ENCODE measurements at regions not wholly inside any gene's neighbourhood (a gene's known extent, or its start where the extent isn't known, plus 50 kb on each side); places are given as distances from the start of the nearest gene placed in this dataset.
A peak's percentile ranks its signal among the peaks of the same experiment; 100 is the strongest.

DNA sequence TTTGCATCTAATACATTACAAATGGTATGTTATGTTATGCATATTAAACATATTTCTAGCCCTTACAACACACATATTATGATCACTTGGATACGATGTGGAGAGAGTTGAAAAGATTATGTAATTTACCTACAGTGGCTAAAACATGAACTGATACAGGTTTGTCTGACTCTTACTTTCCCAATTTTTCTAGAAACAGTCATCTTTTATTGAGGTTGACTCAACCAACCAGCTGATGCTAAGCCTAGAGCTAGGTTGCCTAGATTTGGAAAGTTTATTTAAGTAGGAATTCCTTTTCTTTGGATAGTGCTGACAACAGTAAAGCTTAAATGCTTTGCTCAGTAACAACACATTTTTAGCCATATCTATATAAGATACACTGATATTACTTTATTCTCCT, 1215.1 kb downstream of the ADGRL3 start:
- no peak for DNase-seq

DNA sequence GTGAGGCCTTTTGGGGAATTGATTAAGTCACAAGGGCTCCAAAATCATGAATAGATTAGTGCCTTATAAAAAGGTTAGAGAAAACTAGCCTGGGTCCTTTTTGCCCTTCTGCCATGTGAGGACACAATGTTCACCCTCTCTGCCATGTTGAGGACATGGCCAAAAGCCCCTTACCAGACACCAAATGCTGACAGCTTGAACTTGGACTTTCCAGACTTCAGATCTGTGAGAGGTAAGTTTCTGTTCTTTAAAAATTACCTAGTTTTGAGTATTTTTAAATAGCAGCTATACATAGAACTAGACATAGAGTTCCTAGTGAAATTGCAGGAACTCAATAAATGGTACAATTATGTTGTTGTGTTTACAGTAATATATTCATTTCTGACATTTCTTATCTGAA, 1214.4 kb downstream of the ADGRL3 start:
- DNase-seq: no peak

DNA sequence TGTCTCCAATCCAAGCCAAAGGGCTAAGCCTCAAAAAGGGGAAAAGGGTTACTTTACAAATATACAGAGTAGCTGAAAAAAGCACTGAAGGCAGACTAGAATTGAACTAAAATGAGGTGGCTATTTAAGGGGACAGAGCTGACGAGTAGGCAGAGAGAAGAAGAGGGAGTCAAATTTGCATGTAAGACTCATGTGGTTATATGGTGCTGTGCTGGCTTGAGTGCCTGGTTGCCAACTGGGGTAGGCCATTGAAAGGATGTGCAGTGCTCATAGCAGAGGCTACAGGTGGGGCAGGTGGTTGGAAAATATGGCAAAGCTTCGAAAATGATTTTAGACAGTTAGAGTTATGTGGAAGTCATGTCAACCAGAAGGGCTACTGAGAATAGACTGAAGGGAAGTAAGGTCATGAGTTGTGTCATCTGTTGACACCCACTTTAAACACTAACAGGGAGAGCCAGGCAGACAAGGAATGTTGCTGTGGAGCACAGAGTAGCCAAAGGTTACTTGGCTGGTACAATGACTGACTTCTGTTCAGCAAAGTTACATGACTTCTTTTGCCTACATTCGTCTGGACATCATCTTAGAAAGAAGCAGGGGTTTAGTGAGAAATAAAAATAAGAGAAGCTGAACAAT, 1210.4 kb downstream of the ADGRL3 start:
- DNase-seq: no peak

- DNase-seq: no peak
These were observed 1208.3 kb downstream of the ADGRL3 start for GRCh38 chr4:62408454-62408853.

DNA sequence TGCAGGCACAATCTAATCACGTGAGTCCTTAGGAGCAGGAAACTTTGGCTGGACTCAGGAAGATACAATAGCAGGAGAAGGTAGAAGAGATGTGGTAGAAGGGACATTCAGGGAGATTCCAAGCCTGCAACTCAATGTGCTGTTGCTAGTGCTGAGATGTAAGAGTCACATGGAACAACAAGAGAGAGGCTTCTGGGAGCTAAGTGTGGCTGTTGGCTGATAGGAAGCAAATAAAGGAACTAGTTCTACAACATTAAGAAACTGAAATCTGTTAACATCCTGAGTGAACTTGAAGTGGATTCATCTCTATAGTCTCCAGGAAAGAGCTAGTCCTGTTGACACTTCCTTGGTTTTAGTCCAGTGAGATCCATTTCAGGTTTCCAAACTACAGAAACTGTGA, 1207.4 kb downstream of the ADGRL3 start:
- DNase-seq: no peak

- peak; percentile 29 for DNase-seq
These were observed 1202.1 kb downstream of the ADGRL3 start for GRCh38 chr4:62402088-62402806.

GRCh38 chr4:62399242-62399641, 1199.1 kb downstream of the ADGRL3 start:
- DNase-seq: no peak

DNA sequence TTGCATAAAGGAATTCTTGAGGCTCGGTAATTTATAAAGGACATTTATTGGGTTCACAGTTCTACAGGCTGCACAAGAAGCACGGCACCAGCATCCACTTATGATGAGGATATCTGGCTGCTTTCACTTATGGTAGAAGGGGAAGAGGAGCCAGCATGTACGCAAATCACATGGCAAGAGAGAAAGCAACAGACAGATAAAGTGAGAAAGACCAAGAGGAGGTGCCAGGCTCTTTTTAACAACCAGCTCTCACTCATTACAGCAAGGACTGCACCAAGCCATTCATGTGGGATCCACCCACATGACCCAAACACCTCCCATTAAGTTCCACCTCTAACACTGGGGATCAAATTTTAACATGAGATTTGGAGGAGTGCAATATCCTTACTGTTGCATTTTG, 1198.2 kb downstream of the ADGRL3 start:
- no peak for DNase-seq

GRCh38 chr4:62394766-62395165, 1194.6 kb downstream of the ADGRL3 start:
- DNase-seq: peak; percentile 9

DNA sequence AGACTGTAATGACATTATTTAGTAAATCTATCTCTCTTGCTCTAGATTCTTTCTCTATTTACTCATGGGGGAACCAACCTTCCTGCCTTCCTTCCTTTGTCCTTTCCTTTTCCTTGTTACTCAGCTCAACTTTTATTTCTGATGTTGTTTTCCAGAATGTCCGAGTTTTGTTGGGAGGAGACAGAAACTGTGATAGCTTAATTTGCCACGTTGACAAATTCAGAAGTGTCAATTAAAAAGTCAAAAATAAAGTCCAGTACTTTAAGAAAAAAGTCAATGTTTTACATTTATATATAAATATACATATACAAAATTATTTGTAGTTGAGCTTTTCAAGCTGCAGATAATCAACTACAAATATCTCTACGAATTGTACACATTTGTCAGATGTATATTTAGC, 1187.7 kb downstream of the ADGRL3 start:
- no peak for DNase-seq

DNA sequence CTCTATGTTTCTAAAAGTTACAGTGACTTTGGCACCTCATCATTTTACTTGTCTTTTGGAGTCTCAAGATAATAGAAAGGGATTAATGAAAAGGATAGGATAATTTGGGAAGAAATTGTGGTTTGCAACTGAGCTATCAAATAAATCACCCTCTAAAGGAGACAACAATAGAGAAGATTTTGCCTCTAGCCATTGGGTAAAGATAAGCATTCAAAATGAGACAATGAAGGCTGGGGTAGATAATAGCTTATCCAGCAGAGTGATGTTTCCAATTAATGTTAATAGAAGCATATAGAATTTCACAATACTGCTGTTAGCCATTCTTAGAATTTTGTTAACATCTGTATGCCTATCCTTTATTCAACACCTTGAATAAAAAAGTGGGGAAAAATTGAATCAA, 1177.6 kb downstream of the ADGRL3 start:
- no peak for DNase-seq

DNA sequence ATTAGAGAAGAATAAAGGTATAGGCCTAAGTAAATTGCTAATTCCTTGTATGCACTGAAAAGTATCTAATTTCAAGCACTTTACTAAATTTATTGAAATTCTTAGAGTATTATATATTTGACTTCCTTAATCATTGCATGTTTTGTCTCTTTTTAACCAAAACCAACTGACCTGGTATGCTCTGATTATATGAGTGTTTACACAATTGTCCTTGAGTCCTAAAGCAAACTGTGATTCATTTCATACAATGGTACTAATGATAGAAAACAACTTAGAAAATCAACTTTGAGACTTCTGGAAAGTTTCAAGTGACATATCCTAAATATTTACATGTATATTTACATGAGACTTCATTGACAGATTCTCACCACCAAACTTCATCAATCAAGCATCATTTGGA, 1177.1 kb downstream of the ADGRL3 start:
- DNase-seq: no peak

GRCh38 chr4:62366939-62367338, 1166.8 kb downstream of the ADGRL3 start:
- DNase-seq: no peak

DNA sequence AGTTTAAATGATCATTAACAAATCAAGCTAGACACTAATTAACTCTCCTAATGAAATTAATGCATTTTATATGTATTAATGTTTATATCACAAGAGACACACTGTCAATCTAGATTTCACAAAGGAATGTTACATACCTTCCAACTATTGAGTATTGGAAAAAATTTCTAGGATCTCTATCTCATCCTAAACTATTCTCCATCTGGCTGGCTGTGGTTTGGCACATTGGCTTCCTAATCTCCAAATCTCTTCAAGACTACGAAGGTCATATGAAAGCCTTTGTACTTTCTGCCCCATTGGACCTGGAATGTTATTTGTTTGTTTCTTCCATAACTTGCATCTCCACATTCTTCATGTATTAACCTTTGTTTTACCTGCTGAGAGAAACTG, 1160.0 kb downstream of the ADGRL3 start:
- DNase-seq: no peak

DNA sequence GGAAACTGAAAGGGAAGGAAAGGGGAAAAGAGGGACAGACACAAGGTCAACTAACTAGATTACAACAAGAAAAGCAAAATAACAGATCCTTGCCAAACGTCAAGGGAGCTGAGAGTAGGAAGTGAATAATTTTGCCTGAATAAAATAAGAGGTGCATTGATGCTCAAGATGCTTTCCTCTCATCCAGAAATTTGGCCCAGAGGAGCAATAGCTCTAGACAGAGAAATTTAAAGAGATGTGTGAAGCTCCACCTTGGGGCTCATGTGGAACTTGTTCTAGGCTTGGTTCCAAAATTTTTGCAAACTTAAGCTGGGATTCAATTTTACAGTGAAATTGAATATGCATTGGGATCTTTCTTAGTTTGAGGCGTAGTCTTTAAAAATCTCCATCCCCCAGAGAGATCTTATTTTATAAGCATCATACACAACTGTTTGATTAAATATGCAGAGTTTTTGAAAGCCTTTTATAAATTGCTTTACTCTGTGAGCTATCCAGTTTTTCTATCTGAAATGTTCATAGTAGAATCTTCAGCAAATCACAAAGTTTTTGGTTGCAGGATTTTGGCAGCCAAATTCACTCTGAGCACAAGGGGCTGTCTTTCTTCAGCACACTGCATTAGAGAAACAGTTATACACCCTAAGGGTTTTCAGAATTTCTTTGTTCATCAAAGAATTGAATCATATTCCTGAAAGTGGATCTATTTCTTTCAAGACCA, 1159.5 kb downstream of the ADGRL3 start:
- DNase-seq: no peak

GRCh38 chr4:62344915-62345314, 1144.8 kb downstream of the ADGRL3 start:
- DNase-seq: no peak

DNA sequence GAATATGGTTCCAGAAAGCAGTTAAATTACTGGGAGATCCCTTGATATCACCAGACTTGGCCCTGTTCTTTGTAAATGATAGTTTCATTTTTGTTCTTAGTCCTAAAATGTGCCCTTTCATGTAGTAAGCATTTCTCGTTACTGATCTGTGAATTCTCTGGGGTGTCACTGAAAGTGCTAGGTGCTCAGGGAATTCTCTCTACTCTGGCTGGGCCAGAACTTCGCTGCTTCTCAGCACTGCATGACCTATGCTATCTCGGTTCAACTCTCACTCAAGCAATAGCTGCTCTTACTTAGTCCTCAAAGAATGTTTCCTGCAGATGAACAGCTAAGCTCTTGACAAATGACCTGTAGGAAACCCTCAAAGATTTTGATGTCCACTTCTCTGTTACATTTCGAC, 1144.3 kb downstream of the ADGRL3 start:
- no peak for DNase-seq

DNA sequence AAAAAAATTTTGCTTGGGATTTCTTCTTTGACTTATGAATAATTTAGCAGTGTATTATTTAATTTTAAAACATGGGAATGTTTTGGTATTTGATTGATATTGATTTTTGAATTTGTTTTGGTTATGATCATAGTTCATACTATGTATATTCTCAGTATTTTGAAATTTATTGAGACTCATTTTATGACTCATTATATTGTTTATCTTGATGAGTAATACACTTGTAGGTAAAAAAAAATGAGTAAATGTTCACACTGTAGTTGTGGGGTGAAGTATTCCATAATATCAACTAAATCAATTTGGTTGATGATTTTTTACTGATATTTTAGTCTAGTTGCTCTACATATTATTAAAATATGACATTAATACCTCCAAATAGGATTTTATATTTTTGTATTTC, 1142.2 kb downstream of the ADGRL3 start:
- no peak for DNase-seq

DNA sequence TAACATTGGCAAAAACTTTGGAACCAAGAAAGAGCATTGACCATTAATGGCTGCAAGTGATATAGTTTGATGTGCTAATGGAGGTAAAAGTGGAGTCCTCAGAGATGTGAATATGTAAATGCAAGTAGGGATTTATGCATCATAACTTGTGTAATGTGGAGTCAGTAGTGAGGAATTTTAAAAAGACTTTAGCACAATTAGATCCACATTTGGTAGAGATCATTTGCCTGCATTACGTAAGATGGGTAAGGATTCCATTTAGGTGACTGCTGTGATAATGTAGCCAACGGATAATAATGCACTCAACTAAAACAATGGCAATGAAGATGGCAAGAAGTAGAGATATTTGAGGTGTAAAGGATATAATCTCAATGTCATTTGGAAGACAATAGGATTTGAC, 1128.4 kb downstream of the ADGRL3 start:
- DNase-seq: no peak

GRCh38 chr4:62327612-62328297, 1127.6 kb downstream of the ADGRL3 start:
- no peak for DNase-seq

GRCh38 chr4:62324215-62324614, 1124.1 kb downstream of the ADGRL3 start:
- DNase-seq: no peak

DNA sequence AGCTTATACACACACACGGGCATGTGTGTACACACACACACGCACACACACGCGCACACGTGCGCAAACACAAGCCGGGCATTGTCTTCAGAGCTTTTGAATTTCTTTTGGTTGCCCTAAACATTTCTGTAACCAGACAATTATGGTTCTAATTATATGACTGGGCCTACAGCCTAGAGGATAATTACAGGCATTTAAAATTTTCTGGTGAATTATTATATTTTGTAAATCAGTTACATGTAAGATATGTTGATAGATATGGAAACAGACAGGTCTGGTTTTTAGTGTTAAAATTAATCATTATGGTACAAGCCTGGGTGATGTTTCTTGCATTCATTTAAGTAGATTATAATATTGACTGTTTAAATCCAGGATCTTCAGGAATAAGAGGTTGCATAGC, 1120.5 kb downstream of the ADGRL3 start:
- DNase-seq: no peak

- DNase-seq: no peak
These were observed 1102.6 kb downstream of the ADGRL3 start for GRCh38 chr4:62302710-62303109.

- DNase-seq: no peak
These were observed 1101.4 kb downstream of the ADGRL3 start for GRCh38 chr4:62301500-62301899.
